HG02852 (cell line): ENCODE measurements at regions not wholly inside any gene's neighbourhood (a gene's known extent, or its start where the extent isn't known, plus 50 kb on each side); places are given as distances from the start of the nearest gene placed in this dataset.
"Not testable (repeated sequence)": the region's sequence is repeated elsewhere in the genome, so short reads cannot be mapped to it uniquely, and the experiment has no call there.

Experiments
- ATAC-seq: cut with Tn5 transposase; IDR thresholded peaks from one replicate; pipeline ENCODE4 v1.9.1; 2021; ENCODE audit warnings: mild to moderate bottlenecking, moderate library complexity; ENCODE audit not compliant: unreplicated experiment

DNA sequence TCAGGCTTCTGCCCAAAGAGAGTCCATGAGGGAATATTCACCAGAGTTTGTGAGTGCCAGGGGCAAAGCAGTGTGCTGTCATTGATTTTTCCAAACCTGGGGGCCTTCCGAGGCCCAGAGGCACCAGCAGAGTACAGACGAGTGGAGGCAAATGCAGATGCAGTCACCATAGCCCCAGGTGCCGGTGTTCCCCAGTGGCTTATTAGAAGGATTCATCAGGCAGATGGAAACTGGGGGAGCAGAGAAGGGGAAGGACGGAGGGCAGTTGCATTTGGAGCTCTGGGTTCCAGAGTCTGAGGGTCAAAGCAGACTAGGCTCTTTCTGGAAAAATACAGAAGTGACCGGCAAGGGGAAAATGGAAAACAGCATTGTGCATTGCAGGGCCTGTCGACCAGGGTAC is 184.2 kb downstream of the ANKRD60 start:
- ATAC-seq: no peak

DNA sequence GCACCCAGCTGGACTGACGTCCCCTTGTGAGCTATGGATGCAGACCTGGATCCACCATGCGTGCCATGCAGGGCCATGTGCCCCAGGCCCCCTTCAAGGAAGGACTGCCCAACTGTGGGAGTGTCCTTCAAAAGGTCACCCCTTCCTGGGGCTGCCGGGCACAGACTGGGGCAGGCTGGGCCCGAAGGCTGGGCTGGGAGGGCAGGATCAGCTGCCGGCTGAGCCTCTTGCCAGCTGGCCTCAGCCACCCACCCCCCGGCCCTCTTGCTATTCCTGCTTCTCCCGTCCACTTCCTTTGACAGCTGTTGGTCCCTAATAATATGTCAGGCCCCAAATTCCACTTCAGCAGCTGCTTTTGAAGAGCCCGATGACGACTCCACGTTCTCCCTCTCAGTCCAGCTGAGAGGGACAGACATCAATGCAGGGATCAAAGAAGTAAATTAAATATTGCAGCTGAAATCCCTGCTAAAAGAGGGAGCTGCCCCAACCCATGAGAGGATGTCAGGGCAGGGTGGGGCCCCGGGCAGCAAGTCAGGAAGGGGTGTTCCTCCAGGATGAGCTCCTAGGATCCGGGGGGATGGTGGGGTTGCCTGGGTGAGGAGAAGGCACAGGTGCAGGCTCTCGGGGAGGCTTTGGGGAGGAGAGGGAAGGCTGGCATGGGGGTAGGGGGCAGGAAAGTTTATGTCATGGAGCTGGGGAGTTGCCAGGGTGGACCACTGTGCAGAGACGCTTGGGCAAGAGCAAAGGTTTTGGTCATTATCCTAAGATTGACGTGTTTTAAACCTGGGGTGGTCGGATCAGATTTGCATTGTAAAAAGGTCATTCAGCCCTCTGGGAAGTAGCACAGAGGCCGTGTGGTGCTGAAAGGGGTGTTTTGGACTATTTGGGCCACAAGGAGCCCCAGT is 185.0 kb downstream of the ANKRD60 start:
- ATAC-seq: no peak

GRCh38 chr20:58042591-58042990 is 185.9 kb downstream of the ANKRD60 start:
- no peak for ATAC-seq

- no peak for ATAC-seq
Measured at GRCh38 chr20:58040447-58041290, 187.8 kb downstream of the ANKRD60 start.

DNA sequence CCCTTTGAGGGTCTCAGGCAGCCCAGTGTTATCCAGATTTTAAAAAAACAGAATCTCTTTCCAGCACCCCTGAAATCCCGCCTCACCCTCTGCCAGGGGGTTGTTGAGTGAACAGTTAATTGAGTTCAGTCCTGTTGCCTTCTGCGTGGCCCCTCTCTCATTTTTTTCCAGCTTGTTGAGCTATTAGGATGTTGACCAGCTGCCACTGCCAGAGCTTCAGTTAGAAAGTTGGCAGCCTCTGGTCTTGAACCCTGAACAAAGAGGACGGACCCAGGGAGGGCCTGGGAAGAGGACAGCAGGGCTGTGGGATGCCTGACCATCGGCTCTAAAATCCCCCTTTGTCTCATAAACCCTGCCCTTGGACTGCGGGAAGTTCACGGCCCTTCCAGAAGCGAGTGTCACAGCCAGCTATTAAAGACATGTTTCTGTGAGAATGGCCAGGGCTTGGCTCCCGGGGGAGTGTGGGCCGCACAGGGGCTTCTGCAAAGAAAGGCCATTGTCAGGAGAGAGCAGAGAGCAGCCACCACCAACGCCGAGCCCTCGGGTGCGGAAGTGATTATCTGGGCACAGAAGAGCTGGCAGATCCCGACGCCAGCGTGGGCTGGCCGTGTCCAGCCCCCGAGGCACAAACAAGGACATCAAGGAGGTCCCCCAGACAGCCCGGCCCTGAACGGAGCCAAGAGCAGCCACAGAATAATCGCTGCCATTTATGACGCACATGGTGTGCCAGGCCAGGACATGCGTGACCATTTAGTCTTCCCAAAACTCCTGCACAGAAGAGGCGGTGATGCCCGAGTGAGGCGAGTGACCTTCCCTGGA is 189.0 kb downstream of the ANKRD60 start:
- ATAC-seq: no peak

GRCh38 chr20:58038123-58038654 is 190.3 kb downstream of the ANKRD60 start:
- no peak for ATAC-seq

DNA sequence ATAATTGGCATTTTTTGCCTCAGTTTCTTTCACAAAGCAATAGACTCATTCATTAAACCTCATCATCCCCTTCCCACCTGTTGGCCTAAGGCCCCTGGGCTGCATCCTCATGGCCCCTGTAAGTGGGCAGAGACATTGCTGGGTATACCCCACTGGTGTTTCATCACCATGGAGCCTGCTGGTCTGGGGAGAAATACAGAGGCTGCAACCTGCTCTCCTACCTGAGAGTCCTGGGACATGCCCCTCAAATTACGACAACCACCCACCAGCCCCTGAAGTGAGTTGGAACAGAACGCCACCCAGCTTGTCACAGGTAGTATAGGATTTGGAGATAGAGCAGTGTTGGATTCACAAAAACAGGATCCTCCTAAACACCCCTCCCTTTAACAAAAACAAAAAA is 190.8 kb downstream of the ANKRD60 start:
- ATAC-seq: no peak

- ATAC-seq: no peak
Measured at GRCh38 chr20:58033026-58033536, 195.4 kb downstream of the ANKRD60 start.

- ATAC-seq: no peak
Measured at GRCh38 chr20:58032599-58032998, 195.9 kb downstream of the ANKRD60 start.

DNA sequence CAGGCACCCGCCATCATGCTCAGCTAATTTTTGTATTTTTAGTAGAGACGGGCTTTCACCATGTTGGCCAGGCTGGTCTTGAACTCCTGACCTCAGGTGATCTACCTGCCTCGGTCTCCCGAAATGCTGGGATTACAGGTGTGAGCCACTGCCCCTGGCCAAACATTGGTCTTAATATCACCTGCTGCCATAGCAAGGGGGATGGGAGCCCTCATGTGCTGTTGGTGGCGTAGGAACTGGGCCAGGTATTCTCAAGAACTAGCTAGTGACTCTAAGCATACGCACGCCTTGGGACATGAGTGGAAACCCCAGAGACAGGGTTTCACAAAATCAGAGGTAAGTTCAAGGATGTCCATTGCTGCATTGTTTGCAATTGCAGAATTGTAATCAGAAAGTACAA is 197.1 kb downstream of the ANKRD60 start:
- ATAC-seq: not testable (repeated sequence)

- ATAC-seq: no peak
Measured at GRCh38 chr20:58028123-58028522, 200.3 kb downstream of the ANKRD60 start.

GRCh38 chr20:58026361-58026760 is 202.1 kb downstream of the ANKRD60 start:
- no peak for ATAC-seq

DNA sequence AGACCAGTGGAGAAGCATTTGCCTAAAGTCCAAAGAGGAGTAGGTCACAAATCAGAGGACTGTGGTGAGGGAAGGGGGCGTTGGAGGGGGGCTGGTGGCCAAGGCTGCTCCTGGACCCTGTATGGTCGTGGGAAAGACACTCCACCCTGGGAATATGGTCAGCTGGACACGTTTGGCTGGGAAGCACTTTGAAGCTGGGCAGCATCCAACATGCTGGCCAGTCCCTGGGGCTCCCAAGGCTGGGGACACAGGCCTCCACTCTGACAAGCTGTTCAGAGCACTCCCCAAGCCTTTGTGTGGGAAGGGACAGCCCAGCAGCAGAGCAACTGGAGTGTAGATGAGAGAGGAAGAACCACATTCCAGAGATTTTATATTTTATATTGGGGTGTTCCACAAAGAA is 203.2 kb downstream of the ANKRD60 start:
- ATAC-seq: no peak

DNA sequence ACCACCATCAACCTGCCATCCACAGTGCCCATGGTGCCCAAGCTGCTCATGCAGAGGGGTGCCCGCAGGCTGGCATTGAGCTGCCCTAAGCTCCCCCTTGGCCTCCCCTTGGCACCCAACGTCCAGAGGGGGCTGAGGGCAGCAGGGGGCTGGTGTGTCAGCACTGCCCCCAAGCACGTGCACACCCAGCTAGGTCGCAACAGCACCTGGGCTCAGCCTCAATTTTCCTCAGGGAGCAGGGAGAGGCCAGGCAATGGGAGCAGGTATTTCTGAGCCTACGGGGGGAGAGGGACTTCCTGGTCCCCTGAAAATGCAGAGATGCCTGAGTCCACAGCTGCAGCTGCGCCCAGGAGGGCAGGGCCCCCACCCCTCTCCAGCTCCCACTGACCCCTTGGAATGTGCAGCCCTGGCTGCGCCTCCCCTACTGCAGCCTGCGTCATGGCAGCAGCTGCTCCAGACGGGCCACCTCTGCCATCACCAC is 204.2 kb downstream of the ANKRD60 start:
- no peak for ATAC-seq

- no peak for ATAC-seq
Measured at GRCh38 chr20:58023781-58024180, 204.7 kb downstream of the ANKRD60 start.

- no peak for ATAC-seq
Measured at GRCh38 chr20:58023346-58023745, 205.1 kb downstream of the ANKRD60 start.

DNA sequence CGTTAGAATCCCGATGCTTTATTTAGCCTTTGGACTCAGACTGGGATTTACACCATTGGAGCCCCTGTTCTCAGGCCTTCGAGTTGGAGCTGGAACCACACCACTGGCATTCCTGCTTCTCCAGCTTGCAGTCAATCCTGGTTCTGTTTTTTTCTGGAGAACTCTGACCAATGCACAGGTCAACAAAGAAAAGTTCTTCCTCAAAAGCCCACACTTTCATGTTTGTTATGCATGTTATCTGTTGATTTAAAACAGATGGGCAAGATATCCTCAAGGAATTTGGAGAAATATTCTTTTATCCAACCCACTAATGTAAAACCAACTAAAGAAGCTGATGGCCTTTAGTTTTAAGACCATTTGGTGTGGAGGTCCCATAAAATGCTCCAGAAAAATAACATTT is 205.7 kb downstream of the ANKRD60 start:
- ATAC-seq: no peak

DNA sequence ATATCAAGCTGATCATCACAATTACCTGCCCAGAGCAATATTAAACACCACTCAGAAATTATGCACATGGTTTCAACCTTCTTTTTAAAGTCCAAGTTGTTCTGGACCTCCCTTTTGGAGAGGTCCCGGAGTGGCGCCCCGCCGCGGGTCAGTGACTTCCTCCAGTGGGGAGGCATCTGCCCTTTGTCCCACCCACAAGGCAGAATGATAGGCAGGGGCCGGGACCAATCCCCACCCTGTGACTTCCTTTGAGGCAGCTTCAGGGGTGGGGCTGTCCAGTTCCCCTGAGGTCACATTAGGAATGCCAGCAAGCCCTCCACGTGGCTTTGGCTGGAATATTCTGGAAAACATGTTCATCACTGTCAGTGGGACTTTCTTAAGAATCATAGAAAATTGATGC is 207.0 kb downstream of the ANKRD60 start:
- no peak for ATAC-seq

- ATAC-seq: no peak
Measured at GRCh38 chr20:58020656-58021454, 207.6 kb downstream of the ANKRD60 start.
